GM23338 (cell line): ENCODE measurements at regions not wholly inside any gene's neighbourhood (a gene's known extent, or its start where the extent isn't known, plus 50 kb on each side); places are given as distances from the start of the nearest gene placed in this dataset.

ENCODE experiments used
- ATAC-seq: fragments of 200-7000 bp; cut with Tn5 transposase; 3 replicates; pipeline ENCODE4 v1.9.1; 2020
- DNase-seq: peaks from one replicate; pipeline ENCODE4 v3.0.0-alpha.2; 2015; ENCODE audit warnings: low spot score
- H2AFZ ChIP-seq: fragments of 200-600 bp; sonication (generic); 2 replicates; pipeline ENCODE4 v1.8.0; 2016; ENCODE audit warnings: antibody characterized with exemption, mild to moderate bottlenecking, moderate library complexity
- H3F3A ChIP-seq: fragments of 200-600 bp; sonication (generic); replicated peaks from 2 replicates; pipeline ENCODE4 v1.8.0; 2017; ENCODE audit warnings: antibody characterized with exemption, mixed run types, low read depth
- H3K27ac ChIP-seq: fragments of 200-600 bp; sonication (generic); 2 replicates; pipeline ENCODE4 v1.6.1; 2016; ENCODE audit warnings: low read depth
- H3K27me3 ChIP-seq: fragments of 200-600 bp; sonication (generic); 2 replicates; pipeline ENCODE4 v1.8.0; 2016; ENCODE audit warnings: mild to moderate bottlenecking, mixed run types, moderate library complexity; ENCODE audit not compliant: insufficient read depth
- H3K36me3 ChIP-seq: fragments of 200-600 bp; sonication (generic); 2 replicates; pipeline ENCODE4 v1.8.0; 2016; ENCODE audit warnings: mild to moderate bottlenecking; ENCODE audit not compliant: insufficient read depth
- H3K4me1 ChIP-seq: fragments of 200-600 bp; sonication (generic); 2 replicates; pipeline ENCODE4 v1.8.0; 2016; ENCODE audit warnings: mild to moderate bottlenecking, moderate library complexity; ENCODE audit not compliant: insufficient read depth
- H3K4me2 ChIP-seq: fragments of 200-600 bp; sonication (generic); 2 replicates; pipeline ENCODE4 v1.7.1; 2017; ENCODE audit warnings: mixed run types
- H3K4me3 ChIP-seq: fragments of 200-600 bp; sonication (generic); 2 replicates; pipeline ENCODE4 v1.6.1; 2016; ENCODE audit warnings: mixed run types
- H3K79me2 ChIP-seq: fragments of 200-600 bp; sonication (generic); replicated peaks from 2 replicates; pipeline ENCODE4 v1.8.0; 2017; ENCODE audit warnings: mild to moderate bottlenecking; ENCODE audit not compliant: insufficient read depth
- H3K9me2 ChIP-seq: fragments of 200-600 bp; sonication (generic); 2 replicates; pipeline ENCODE4 v1.8.0; 2017; ENCODE audit not compliant: insufficient read depth
- H4K20me1 ChIP-seq: fragments of 200-600 bp; sonication (generic); replicated peaks from 2 replicates; pipeline ENCODE4 v1.8.0; 2017; ENCODE audit warnings: mild to moderate bottlenecking; ENCODE audit not compliant: insufficient read depth
- H3K27ac Mint-ChIP-seq: 2 replicates; pipeline ENCODE4 v1.8.0; 2020; ENCODE audit warnings: inconsistent platforms, mild to moderate bottlenecking, moderate library complexity, mixed read lengths
- H3K27me3 Mint-ChIP-seq: 3 replicates; pipeline ENCODE4 v1.8.0; 2022; ENCODE audit warnings: low read depth, mild to moderate bottlenecking, moderate library complexity, mixed read lengths, inconsistent platforms; ENCODE audit not compliant: insufficient read depth, poor library complexity
- H3K36me3 Mint-ChIP-seq: 3 replicates; pipeline ENCODE4 v1.8.0; 2021; ENCODE audit warnings: low read depth, mild to moderate bottlenecking, inconsistent platforms, moderate library complexity, mixed read lengths
- H3K4me1 Mint-ChIP-seq: 3 replicates; pipeline ENCODE4 v1.8.0; 2020; ENCODE audit warnings: mild to moderate bottlenecking, inconsistent platforms, mixed read lengths
- H3K4me3 Mint-ChIP-seq: 3 replicates; pipeline ENCODE4 v1.8.0; 2021; ENCODE audit warnings: moderate library complexity, mild to moderate bottlenecking, inconsistent platforms, mixed read lengths
- H3K9me3 Mint-ChIP-seq: 3 replicates; pipeline ENCODE4 v1.8.0; 2020; ENCODE audit warnings: moderate library complexity, mild to moderate bottlenecking, inconsistent platforms, mixed read lengths
- CREB1 ChIP-seq: fragments of 250-450 bp; sonication (Bioruptor Pico); IDR thresholded peaks from 2 replicates; pipeline ENCODE4 v1.5.0; 2020; ENCODE audit warnings: low read depth, mild to moderate bottlenecking, moderate library complexity
- EZH2 ChIP-seq: fragments of 200-600 bp; sonication (generic); IDR thresholded peaks from one replicate; pipeline ENCODE4 v1.8.0; 2017; ENCODE audit warnings: antibody characterized with exemption, mild to moderate bottlenecking, low read depth; ENCODE audit not compliant: unreplicated experiment
- EZH2phosphoT487 ChIP-seq: fragments of 200-600 bp; sonication (generic); IDR thresholded peaks from one replicate; pipeline ENCODE4 v1.8.1; 2018; ENCODE audit warnings: antibody characterized with exemption; ENCODE audit not compliant: unreplicated experiment
- JUNB ChIP-seq: IDR thresholded peaks from one replicate; pipeline ENCODE4 v1.6.1; 2016; ENCODE audit warnings: antibody characterized with exemption; ENCODE audit not compliant: unreplicated experiment
- NANOG ChIP-seq: IDR thresholded peaks from 2 replicates; pipeline ENCODE4 v1.6.1; 2016; ENCODE audit warnings: antibody characterized with exemption, borderline replicate concordance
- POLR2AphosphoS5 ChIP-seq: IDR thresholded peaks from 2 replicates; pipeline ENCODE4 v1.6.1; 2016; ENCODE audit warnings: antibody characterized with exemption, low read depth
- STAT1 ChIP-seq: IDR thresholded peaks from one replicate; pipeline ENCODE4 v1.6.1; 2016; ENCODE audit warnings: antibody characterized with exemption; ENCODE audit not compliant: unreplicated experiment
- ZNF114 ChIP-seq: fragments of 250-450 bp; sonication (Bioruptor Pico); IDR thresholded peaks from 2 replicates; pipeline ENCODE4 v1.5.0; 2020; ENCODE audit warnings: mild to moderate bottlenecking, moderate library complexity
- ZNF331 ChIP-seq: fragments of 250-450 bp; sonication (Bioruptor Pico); IDR thresholded peaks from 2 replicates; pipeline ENCODE4 v1.5.0; 2020; ENCODE audit warnings: low read depth, mild to moderate bottlenecking, moderate library complexity
- TF ChIP-seq, protein P1 (sequence below): IDR thresholded peaks from one replicate; pipeline ENCODE4 v1.6.1; 2018; ENCODE audit warnings: antibody characterized with exemption; ENCODE audit not compliant: unreplicated experiment
- TF ChIP-seq, protein P2 (sequence below): IDR thresholded peaks from 2 replicates; pipeline ENCODE4 v1.6.1; 2016; ENCODE audit warnings: antibody characterized with exemption
- TF ChIP-seq, protein P3 (sequence below): fragments of 250-450 bp; sonication (Bioruptor Pico); IDR thresholded peaks from 2 replicates; pipeline ENCODE4 v1.5.0; 2020; ENCODE audit warnings: mild to moderate bottlenecking, moderate library complexity
- TF ChIP-seq, protein P4 (sequence below), 2 experiments: fragments of 200-600 bp in 1 of 2; sonication (generic) in 1 of 2; conservative IDR thresholded peaks; 2 replicates each; pipeline versions ENCODE4 v1.5.1 to v1.6.1; 2016 to 2017; ENCODE audit warnings: antibody characterized with exemption in 2 of 2, low read depth in 2 of 2, mild to moderate bottlenecking in 2 of 2, moderate library complexity in 1 of 2

DNA sequence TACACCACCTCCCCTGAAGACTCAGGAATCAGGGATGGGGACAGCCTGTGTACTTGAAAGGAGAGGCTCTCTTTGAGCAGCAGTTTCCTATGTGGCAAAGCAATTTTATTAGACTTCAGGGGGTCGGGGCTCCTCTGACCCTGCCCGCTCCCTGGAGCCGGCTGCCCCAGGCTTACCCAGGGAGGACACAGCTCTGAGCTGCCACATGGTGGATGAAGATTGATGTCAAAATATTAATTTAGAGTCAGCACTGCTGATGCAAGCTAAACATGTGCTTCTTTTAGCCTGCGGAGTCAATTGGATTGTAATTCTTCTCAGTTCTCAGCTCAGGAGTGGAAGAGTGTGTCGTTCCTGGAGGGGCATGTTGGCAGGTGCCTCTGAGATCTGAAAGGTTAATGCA is 606.1 kb downstream of the KIF4B start:
- TF ChIP-seq, protein P1, sequence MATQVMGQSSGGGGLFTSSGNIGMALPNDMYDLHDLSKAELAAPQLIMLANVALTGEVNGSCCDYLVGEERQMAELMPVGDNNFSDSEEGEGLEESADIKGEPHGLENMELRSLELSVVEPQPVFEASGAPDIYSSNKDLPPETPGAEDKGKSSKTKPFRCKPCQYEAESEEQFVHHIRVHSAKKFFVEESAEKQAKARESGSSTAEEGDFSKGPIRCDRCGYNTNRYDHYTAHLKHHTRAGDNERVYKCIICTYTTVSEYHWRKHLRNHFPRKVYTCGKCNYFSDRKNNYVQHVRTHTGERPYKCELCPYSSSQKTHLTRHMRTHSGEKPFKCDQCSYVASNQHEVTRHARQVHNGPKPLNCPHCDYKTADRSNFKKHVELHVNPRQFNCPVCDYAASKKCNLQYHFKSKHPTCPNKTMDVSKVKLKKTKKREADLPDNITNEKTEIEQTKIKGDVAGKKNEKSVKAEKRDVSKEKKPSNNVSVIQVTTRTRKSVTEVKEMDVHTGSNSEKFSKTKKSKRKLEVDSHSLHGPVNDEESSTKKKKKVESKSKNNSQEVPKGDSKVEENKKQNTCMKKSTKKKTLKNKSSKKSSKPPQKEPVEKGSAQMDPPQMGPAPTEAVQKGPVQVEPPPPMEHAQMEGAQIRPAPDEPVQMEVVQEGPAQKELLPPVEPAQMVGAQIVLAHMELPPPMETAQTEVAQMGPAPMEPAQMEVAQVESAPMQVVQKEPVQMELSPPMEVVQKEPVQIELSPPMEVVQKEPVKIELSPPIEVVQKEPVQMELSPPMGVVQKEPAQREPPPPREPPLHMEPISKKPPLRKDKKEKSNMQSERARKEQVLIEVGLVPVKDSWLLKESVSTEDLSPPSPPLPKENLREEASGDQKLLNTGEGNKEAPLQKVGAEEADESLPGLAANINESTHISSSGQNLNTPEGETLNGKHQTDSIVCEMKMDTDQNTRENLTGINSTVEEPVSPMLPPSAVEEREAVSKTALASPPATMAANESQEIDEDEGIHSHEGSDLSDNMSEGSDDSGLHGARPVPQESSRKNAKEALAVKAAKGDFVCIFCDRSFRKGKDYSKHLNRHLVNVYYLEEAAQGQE, result no peak
- TF ChIP-seq ZNF331 (CRISPR knock-in tag) (no peak), EZH2phosphoT487 (no peak), STAT1 (no peak), CREB1 (no peak), ZNF114 (no peak), POLR2AphosphoS5 (no peak), NANOG (no peak), JUNB (no peak), EZH2 (no peak)
- TF ChIP-seq, protein P2, sequence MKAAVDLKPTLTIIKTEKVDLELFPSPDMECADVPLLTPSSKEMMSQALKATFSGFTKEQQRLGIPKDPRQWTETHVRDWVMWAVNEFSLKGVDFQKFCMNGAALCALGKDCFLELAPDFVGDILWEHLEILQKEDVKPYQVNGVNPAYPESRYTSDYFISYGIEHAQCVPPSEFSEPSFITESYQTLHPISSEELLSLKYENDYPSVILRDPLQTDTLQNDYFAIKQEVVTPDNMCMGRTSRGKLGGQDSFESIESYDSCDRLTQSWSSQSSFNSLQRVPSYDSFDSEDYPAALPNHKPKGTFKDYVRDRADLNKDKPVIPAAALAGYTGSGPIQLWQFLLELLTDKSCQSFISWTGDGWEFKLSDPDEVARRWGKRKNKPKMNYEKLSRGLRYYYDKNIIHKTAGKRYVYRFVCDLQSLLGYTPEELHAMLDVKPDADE, result no peak
- TF ChIP-seq, protein P3, sequence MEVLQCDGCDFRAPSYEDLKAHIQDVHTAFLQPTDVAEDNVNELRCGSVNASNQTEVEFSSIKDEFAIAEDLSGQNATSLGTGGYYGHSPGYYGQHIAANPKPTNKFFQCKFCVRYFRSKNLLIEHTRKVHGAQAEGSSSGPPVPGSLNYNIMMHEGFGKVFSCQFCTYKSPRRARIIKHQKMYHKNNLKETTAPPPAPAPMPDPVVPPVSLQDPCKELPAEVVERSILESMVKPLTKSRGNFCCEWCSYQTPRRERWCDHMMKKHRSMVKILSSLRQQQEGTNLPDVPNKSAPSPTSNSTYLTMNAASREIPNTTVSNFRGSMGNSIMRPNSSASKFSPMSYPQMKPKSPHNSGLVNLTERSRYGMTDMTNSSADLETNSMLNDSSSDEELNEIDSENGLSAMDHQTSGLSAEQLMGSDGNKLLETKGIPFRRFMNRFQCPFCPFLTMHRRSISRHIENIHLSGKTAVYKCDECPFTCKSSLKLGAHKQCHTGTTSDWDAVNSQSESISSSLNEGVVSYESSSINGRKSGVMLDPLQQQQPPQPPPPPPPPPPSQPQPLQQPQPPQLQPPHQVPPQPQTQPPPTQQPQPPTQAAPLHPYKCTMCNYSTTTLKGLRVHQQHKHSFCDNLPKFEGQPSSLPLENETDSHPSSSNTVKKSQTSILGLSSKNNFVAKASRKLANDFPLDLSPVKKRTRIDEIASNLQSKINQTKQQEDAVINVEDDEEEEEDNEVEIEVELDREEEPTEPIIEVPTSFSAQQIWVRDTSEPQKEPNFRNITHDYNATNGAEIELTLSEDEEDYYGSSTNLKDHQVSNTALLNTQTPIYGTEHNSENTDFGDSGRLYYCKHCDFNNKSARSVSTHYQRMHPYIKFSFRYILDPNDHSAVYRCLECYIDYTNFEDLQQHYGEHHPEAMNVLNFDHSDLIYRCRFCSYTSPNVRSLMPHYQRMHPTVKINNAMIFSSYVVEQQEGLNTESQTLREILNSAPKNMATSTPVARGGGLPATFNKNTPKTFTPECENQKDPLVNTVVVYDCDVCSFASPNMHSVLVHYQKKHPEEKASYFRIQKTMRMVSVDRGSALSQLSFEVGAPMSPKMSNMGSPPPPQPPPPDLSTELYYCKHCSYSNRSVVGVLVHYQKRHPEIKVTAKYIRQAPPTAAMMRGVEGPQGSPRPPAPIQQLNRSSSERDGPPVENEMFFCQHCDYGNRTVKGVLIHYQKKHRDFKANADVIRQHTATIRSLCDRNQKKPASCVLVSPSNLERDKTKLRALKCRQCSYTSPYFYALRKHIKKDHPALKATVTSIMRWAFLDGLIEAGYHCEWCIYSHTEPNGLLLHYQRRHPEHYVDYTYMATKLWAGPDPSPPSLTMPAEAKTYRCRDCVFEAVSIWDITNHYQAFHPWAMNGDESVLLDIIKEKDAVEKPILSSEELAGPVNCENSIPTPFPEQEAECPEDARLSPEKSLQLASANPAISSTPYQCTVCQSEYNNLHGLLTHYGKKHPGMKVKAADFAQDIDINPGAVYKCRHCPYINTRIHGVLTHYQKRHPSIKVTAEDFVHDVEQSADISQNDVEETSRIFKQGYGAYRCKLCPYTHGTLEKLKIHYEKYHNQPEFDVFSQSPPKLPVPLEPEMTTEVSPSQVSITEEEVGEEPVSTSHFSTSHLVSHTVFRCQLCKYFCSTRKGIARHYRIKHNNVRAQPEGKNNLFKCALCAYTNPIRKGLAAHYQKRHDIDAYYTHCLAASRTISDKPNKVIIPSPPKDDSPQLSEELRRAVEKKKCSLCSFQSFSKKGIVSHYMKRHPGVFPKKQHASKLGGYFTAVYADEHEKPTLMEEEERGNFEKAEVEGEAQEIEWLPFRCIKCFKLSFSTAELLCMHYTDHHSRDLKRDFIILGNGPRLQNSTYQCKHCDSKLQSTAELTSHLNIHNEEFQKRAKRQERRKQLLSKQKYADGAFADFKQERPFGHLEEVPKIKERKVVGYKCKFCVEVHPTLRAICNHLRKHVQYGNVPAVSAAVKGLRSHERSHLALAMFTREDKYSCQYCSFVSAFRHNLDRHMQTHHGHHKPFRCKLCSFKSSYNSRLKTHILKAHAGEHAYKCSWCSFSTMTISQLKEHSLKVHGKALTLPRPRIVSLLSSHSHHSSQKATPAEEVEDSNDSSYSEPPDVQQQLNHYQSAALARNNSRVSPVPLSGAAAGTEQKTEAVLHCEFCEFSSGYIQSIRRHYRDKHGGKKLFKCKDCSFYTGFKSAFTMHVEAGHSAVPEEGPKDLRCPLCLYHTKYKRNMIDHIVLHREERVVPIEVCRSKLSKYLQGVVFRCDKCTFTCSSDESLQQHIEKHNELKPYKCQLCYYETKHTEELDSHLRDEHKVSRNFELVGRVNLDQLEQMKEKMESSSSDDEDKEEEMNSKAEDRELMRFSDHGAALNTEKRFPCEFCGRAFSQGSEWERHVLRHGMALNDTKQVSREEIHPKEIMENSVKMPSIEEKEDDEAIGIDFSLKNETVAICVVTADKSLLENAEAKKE (CRISPR knock-in tag), result no peak
- TF ChIP-seq, protein P4, sequence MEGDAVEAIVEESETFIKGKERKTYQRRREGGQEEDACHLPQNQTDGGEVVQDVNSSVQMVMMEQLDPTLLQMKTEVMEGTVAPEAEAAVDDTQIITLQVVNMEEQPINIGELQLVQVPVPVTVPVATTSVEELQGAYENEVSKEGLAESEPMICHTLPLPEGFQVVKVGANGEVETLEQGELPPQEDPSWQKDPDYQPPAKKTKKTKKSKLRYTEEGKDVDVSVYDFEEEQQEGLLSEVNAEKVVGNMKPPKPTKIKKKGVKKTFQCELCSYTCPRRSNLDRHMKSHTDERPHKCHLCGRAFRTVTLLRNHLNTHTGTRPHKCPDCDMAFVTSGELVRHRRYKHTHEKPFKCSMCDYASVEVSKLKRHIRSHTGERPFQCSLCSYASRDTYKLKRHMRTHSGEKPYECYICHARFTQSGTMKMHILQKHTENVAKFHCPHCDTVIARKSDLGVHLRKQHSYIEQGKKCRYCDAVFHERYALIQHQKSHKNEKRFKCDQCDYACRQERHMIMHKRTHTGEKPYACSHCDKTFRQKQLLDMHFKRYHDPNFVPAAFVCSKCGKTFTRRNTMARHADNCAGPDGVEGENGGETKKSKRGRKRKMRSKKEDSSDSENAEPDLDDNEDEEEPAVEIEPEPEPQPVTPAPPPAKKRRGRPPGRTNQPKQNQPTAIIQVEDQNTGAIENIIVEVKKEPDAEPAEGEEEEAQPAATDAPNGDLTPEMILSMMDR (conservative IDR thresholded peaks at IDR 0.05; ENCODE audit: low read depth in 2 of 2), result no peak
- Histone ChIP-seq H3K4me3 (no peak overlapping the region), H3K4me2 (no peak overlapping the region), H4K20me1 (no peaks in the 10 kb centered on the region), H3K79me2 (no peaks in the 10 kb centered on the region), H3K36me3 (no peaks in the 10 kb centered on the region), H3F3A (no peaks in the 10 kb centered on the region), H3K27ac (no peak overlapping the region), H3K27me3 (no peaks in the 10 kb centered on the region), H3K4me1 (peaks cover 14% of the 10 kb centered on the region), H3K9me2 (no peaks in the 10 kb centered on the region), H2AFZ (no peak overlapping the region; the same call in 1 of the 2 replicates)
- Mint-ChIP-seq H3K36me3 (no peaks in the 10 kb centered on the region), H3K4me3 (no peak overlapping the region), H3K9me3 (no peaks in the 10 kb centered on the region; the same call in 2 of the 3 replicates), H3K27ac (no peak overlapping the region), H3K27me3 (no peaks in the 10 kb centered on the region), H3K4me1 (peaks cover 23% of the 10 kb centered on the region)
- DNase-seq (no peak), ATAC-seq (no peak)
